ENCODE measurements at regions not wholly inside any gene's neighbourhood (a gene's known extent, or its start where the extent isn't known, plus 50 kb on each side); places are given as distances from the start of the nearest gene placed in this dataset.

GRCh38 chrX:20861113-20861512 is 513.1 kb upstream of the CNKSR2 start:
- DNase-seq = no peak

- DNase-seq = no peak
These were observed 516.5 kb upstream of the CNKSR2 start for GRCh38 chrX:20857746-20858145.

- DNase-seq = no peak
These were observed 535.7 kb upstream of the CNKSR2 start for GRCh38 chrX:20838477-20838876.

- DNase-seq = no peak
These were observed 544.3 kb upstream of the CNKSR2 start for GRCh38 chrX:20829665-20830491.

- DNase-seq = no peak
These were observed 548.2 kb upstream of the CNKSR2 start for GRCh38 chrX:20825984-20826383.

- DNase-seq = no peak
These were observed 537.3 kb upstream of the RPS6KA3 start for GRCh38 chrX:20803971-20804370.

GRCh38 chrX:20802036-20802435 is 535.3 kb upstream of the RPS6KA3 start:
- DNase-seq = no peak

GRCh38 chrX:20796450-20796849 is 529.7 kb upstream of the RPS6KA3 start:
- no peak for DNase-seq

- DNase-seq = no peak
These were observed 522.4 kb upstream of the RPS6KA3 start for GRCh38 chrX:20789103-20789502.

- no peak for DNase-seq
These were observed 500.6 kb upstream of the RPS6KA3 start for GRCh38 chrX:20767346-20767745.

- DNase-seq = no peak
These were observed 489.9 kb upstream of the RPS6KA3 start for GRCh38 chrX:20756585-20756984.

- no peak for DNase-seq
These were observed 486.4 kb upstream of the RPS6KA3 start for GRCh38 chrX:20753076-20753475.

GRCh38 chrX:20746690-20747089 is 480.0 kb upstream of the RPS6KA3 start:
- DNase-seq = no peak

- DNase-seq = no peak
These were observed 476.3 kb upstream of the RPS6KA3 start for GRCh38 chrX:20743046-20743445.

GRCh38 chrX:20742106-20742505 is 475.4 kb upstream of the RPS6KA3 start:
- DNase-seq = no peak

GRCh38 chrX:20740443-20740842 is 473.7 kb upstream of the RPS6KA3 start:
- DNase-seq = no peak

- DNase-seq = no peak
These were observed 472.5 kb upstream of the RPS6KA3 start for GRCh38 chrX:20739038-20739745.

- no peak for DNase-seq
These were observed 462.7 kb upstream of the RPS6KA3 start for GRCh38 chrX:20729416-20729815.

- no peak for DNase-seq
These were observed 460.7 kb upstream of the RPS6KA3 start for GRCh38 chrX:20727447-20727846.

- DNase-seq = no peak
These were observed 454.4 kb upstream of the RPS6KA3 start for GRCh38 chrX:20720954-20721626.

- no peak for DNase-seq
These were observed 452.1 kb upstream of the RPS6KA3 start for GRCh38 chrX:20718592-20719380.

GRCh38 chrX:20715176-20715575 is 448.5 kb upstream of the RPS6KA3 start:
- DNase-seq = no peak

GRCh38 chrX:20712811-20713210 is 446.1 kb upstream of the RPS6KA3 start:
- no peak for DNase-seq

All from CD4-positive, alpha-beta T cell treated with Interferon gamma for 1 hour (primary cell).